Parathyroid adenoma (tissue), 2 donors: ENCODE measurements at regions not wholly inside any gene's neighbourhood (a gene's known extent, or its start where the extent isn't known, plus 50 kb on each side); places are given as distances from the start of the nearest gene placed in this dataset.

Experiments used
- H2AFZ ChIP-seq: fragments of 300-600 bp; sonication (generic); one replicate; pipeline ENCODE4 v1.7.0; 2017; ENCODE audit warnings: antibody characterized with exemption, mild to moderate bottlenecking
- H3K27ac ChIP-seq: fragments of 300-600 bp; sonication (generic); one replicate; pipeline ENCODE4 v1.7.0; 2017
- H3K27me3 ChIP-seq: fragments of 300-600 bp; sonication (generic); one replicate; pipeline ENCODE4 v1.7.0; 2017; ENCODE audit warnings: low read length; ENCODE audit not compliant: control insufficient read depth, insufficient read depth
- H3K36me3 ChIP-seq: fragments of 300-600 bp; sonication (generic); one replicate; pipeline ENCODE4 v1.7.0; 2017; ENCODE audit warnings: low read length; ENCODE audit not compliant: control insufficient read depth, insufficient read depth
- H3K4me1 ChIP-seq: fragments of 300-600 bp; sonication (generic); one replicate; pipeline ENCODE4 v1.7.0; 2017; ENCODE audit warnings: control low read depth
- H3K4me2 ChIP-seq: fragments of 300-600 bp; sonication (generic); one replicate; pipeline ENCODE4 v1.7.0; 2017; ENCODE audit warnings: low read length
- H3K4me3 ChIP-seq: fragments of 300-600 bp; sonication (generic); one replicate; pipeline ENCODE4 v1.7.0; 2017; ENCODE audit warnings: low read depth, low read length
- H3K79me2 ChIP-seq: fragments of 300-600 bp; sonication (generic); one replicate; pipeline ENCODE4 v1.7.0; 2017; ENCODE audit warnings: control low read depth
- H3K9ac ChIP-seq: fragments of 300-600 bp; sonication (generic); one replicate; pipeline ENCODE4 v1.7.0; 2017; ENCODE audit warnings: mild to moderate bottlenecking
- H3K9me3 ChIP-seq: fragments of 300-600 bp; sonication (generic); one replicate; pipeline ENCODE4 v1.7.0; 2017; ENCODE audit warnings: low read length; ENCODE audit not compliant: control insufficient read depth
- TF ChIP-seq, protein P1 (sequence below): fragments of 300-600 bp; sonication (generic); IDR thresholded peaks from one replicate; pipeline ENCODE4 v1.7.0; 2017; ENCODE audit warnings: antibody characterized with exemption, mild to moderate bottlenecking
- donor health status: primary hyperparathyroidism.

DNA sequence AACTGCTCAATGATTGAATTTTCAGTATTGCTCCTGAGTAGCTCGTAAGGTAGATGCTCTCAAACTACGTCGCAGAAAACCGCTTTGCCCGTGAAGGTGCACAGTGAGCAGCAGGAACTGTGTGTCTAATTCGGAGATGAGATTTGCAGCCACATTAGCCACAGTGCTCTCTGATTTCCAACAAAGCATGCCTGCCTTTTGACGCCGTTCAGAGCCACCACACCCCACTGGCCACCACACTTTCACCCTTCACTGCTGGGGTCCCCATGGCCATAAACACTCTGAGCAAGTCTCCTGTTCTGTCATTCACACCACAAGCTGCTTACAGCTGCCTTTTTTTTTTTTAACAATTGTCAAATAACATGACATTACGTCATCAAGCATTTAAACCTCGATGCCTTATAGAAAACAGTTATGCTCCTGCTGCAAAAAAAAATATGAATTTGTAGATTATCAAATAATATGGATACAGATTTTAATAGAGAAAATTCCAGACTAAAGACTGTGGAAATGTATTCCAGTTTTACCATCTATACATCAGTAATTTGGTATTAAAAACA is 578.8 kb upstream of the PFKP start:
- no peaks in the 10 kb centered on the region for H3K36me3 ChIP-seq
- H3K27me3 ChIP-seq, result no peaks in the 10 kb centered on the region
- no peak overlapping the region for H3K4me2 ChIP-seq
- no peak overlapping the region for H3K4me3 ChIP-seq
- H3K27ac ChIP-seq, result no peak overlapping the region
- H3K4me1 ChIP-seq, result no peaks in the 10 kb centered on the region
- no peaks in the 10 kb centered on the region for H3K9me3 ChIP-seq
- H3K9ac ChIP-seq, result no peak overlapping the region
- no peak overlapping the region for H2AFZ ChIP-seq
- no peaks in the 10 kb centered on the region for H3K79me2 ChIP-seq
- TF ChIP-seq, protein P1, sequence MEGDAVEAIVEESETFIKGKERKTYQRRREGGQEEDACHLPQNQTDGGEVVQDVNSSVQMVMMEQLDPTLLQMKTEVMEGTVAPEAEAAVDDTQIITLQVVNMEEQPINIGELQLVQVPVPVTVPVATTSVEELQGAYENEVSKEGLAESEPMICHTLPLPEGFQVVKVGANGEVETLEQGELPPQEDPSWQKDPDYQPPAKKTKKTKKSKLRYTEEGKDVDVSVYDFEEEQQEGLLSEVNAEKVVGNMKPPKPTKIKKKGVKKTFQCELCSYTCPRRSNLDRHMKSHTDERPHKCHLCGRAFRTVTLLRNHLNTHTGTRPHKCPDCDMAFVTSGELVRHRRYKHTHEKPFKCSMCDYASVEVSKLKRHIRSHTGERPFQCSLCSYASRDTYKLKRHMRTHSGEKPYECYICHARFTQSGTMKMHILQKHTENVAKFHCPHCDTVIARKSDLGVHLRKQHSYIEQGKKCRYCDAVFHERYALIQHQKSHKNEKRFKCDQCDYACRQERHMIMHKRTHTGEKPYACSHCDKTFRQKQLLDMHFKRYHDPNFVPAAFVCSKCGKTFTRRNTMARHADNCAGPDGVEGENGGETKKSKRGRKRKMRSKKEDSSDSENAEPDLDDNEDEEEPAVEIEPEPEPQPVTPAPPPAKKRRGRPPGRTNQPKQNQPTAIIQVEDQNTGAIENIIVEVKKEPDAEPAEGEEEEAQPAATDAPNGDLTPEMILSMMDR, result no peak

GRCh38 chr10:2487921-2488320 is 579.4 kb upstream of the PFKP start:
- Histone ChIP-seq H3K27me3 (no peaks in the 10 kb centered on the region), H3K4me1 (no peaks in the 10 kb centered on the region), H3K9me3 (no peaks in the 10 kb centered on the region), H3K79me2 (no peaks in the 10 kb centered on the region), H3K27ac (no peak overlapping the region), H3K9ac (no peak overlapping the region), H3K36me3 (no peaks in the 10 kb centered on the region), H3K4me2 (no peak overlapping the region), H2AFZ (no peak overlapping the region), H3K4me3 (no peak overlapping the region)
- TF ChIP-seq, protein P1, result no peak

DNA sequence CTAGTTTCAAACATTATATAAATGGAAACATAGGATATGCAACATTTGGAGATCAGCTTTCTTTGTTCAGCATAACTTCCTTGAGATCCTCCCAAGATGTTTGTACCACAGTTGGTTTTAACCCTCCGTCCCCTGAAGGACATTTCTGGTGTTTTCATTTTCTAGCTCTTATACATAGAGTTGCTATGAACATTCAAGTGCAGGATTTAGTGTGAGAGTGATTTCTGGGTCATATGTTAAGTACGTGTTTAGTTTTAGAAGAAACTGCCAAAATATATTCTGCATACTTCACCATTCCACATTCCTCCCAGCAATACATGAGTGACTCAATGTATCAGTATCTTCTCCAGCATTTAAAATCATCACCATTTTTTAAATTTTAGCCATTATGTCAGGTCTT is 588.7 kb upstream of the PFKP start:
- Histone ChIP-seq H3K9ac (no peak overlapping the region), H3K9me3 (no peaks in the 10 kb centered on the region), H3K27me3 (no peaks in the 10 kb centered on the region), H3K4me2 (no peak overlapping the region), H3K4me1 (no peaks in the 10 kb centered on the region), H2AFZ (no peak overlapping the region), H3K4me3 (no peak overlapping the region), H3K79me2 (no peaks in the 10 kb centered on the region), H3K36me3 (no peaks in the 10 kb centered on the region), H3K27ac (no peak overlapping the region)
- TF ChIP-seq, protein P1, result no peak

DNA sequence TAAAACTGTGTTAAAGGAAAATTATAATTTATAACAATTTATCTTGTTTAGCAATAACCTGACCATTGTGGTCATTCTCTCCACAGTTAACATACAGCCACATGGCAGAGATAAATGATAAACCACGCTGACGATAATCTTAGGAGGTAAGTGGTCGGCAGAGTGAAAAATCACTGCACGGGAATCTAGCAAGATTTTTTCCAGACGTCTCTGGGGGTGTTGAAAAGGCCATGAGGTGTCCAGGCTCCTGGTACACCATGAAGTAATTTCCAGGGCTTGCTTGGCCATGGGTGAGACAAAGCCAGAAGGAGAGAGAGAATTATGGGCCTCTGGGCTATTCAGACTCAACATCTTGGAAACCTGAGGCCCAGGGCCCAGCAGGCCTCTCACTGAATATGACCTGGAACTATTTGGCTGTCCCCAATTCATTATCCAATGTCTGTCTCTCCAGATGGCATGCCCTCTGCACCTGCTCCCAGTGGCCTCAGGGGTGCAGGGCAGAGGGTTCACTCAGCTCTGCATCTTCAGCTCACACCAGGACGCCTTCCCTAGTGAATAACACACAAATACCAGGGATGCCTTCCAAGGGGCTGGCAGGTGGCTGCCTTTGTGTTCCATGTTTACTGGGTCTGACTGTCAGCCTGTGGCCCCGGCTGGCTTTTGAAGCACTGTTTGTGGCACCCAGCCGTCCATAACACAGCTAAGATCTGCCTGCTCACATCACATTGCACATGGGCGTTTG is 590.4 kb upstream of the PFKP start:
- no peak overlapping the region for H3K4me2 ChIP-seq
- H3K9ac ChIP-seq, result no peak overlapping the region
- no peak overlapping the region for H3K4me3 ChIP-seq
- no peaks in the 10 kb centered on the region for H3K79me2 ChIP-seq
- no peak overlapping the region for H2AFZ ChIP-seq
- H3K9me3 ChIP-seq, result no peaks in the 10 kb centered on the region
- H3K36me3 ChIP-seq, result no peaks in the 10 kb centered on the region
- H3K4me1 ChIP-seq, result no peaks in the 10 kb centered on the region
- H3K27me3 ChIP-seq, result no peaks in the 10 kb centered on the region
- TF ChIP-seq, protein P1, result no peak
- H3K27ac ChIP-seq, result no peak overlapping the region
